H1 (cell line): ENCODE measurements at regions not wholly inside any gene's neighbourhood (a gene's known extent, or its start where the extent isn't known, plus 50 kb on each side); places are given as distances from the start of the nearest gene placed in this dataset.

Experiments used
- MAFK ChIP-seq: IDR thresholded peaks from 2 replicates; pipeline ENCODE4 v1.6.1; 2012; ENCODE audit warnings: low read depth, mild to moderate bottlenecking, improper control_type of control experiment, low read length
- POLR2AphosphoS5 ChIP-seq: IDR thresholded peaks from 2 replicates; pipeline ENCODE4 v1.6.1; 2011; ENCODE audit warnings: low read depth, low read length
- TF ChIP-seq, protein P1 (sequence below), 3 experiments: IDR thresholded peaks; 1 replicate in 2 of 3; 2 replicates in 1 of 3; pipeline versions ENCODE4 v1.5.1 to v1.6.1; 2011; ENCODE audit warnings: low read length in 3 of 3, mild to moderate bottlenecking in 3 of 3, inconsistent platforms in 2 of 3, low read depth in 1 of 3, moderate library complexity in 1 of 3; ENCODE audit not compliant: insufficient read depth in 1 of 3; ENCODE audit errors: control extremely low read depth in 1 of 3
- TF ChIP-seq, protein P2 (sequence below): fragments of 300-600 bp; sonication (generic); IDR thresholded peaks from 2 replicates; pipeline ENCODE4 v1.7.1; 2012; ENCODE audit warnings: low read length, moderate library complexity, mild to moderate bottlenecking, inconsistent platforms; ENCODE audit not compliant: insufficient replicate concordance
- TF ChIP-seq, protein P3 (sequence below): IDR thresholded peaks from 2 replicates; pipeline ENCODE4 v1.6.1; 2012; ENCODE audit warnings: inconsistent platforms

DNA sequence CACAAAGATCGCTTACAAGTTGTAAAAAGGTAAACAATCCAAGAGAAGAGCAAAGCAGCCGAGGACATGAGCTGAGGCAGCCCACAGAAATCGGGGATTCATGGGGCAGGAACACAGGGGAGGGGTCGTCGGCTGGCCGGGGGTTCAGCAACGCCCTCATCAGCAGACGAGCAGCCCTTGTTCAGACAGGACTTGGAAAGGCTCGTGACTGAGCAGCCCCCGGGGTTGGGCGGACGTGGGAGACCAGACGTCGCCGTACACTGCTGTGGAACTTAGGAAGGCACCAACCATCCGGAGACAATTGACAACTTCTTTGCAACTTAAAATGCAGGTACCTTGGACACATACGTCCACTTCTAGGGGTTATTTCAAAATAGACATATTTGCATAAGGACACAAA, 370.5 kb downstream of the BRD1 start (continued):
- TF ChIP-seq, protein P1, sequence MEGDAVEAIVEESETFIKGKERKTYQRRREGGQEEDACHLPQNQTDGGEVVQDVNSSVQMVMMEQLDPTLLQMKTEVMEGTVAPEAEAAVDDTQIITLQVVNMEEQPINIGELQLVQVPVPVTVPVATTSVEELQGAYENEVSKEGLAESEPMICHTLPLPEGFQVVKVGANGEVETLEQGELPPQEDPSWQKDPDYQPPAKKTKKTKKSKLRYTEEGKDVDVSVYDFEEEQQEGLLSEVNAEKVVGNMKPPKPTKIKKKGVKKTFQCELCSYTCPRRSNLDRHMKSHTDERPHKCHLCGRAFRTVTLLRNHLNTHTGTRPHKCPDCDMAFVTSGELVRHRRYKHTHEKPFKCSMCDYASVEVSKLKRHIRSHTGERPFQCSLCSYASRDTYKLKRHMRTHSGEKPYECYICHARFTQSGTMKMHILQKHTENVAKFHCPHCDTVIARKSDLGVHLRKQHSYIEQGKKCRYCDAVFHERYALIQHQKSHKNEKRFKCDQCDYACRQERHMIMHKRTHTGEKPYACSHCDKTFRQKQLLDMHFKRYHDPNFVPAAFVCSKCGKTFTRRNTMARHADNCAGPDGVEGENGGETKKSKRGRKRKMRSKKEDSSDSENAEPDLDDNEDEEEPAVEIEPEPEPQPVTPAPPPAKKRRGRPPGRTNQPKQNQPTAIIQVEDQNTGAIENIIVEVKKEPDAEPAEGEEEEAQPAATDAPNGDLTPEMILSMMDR (IDR thresholded peaks at IDR 0.05; ENCODE audit: control extremely low read depth in 1 of 3, insufficient read depth in 1 of 3, low read depth in 1 of 3, low read length in 3 of 3) = no peak
- TF ChIP-seq, protein P2, sequence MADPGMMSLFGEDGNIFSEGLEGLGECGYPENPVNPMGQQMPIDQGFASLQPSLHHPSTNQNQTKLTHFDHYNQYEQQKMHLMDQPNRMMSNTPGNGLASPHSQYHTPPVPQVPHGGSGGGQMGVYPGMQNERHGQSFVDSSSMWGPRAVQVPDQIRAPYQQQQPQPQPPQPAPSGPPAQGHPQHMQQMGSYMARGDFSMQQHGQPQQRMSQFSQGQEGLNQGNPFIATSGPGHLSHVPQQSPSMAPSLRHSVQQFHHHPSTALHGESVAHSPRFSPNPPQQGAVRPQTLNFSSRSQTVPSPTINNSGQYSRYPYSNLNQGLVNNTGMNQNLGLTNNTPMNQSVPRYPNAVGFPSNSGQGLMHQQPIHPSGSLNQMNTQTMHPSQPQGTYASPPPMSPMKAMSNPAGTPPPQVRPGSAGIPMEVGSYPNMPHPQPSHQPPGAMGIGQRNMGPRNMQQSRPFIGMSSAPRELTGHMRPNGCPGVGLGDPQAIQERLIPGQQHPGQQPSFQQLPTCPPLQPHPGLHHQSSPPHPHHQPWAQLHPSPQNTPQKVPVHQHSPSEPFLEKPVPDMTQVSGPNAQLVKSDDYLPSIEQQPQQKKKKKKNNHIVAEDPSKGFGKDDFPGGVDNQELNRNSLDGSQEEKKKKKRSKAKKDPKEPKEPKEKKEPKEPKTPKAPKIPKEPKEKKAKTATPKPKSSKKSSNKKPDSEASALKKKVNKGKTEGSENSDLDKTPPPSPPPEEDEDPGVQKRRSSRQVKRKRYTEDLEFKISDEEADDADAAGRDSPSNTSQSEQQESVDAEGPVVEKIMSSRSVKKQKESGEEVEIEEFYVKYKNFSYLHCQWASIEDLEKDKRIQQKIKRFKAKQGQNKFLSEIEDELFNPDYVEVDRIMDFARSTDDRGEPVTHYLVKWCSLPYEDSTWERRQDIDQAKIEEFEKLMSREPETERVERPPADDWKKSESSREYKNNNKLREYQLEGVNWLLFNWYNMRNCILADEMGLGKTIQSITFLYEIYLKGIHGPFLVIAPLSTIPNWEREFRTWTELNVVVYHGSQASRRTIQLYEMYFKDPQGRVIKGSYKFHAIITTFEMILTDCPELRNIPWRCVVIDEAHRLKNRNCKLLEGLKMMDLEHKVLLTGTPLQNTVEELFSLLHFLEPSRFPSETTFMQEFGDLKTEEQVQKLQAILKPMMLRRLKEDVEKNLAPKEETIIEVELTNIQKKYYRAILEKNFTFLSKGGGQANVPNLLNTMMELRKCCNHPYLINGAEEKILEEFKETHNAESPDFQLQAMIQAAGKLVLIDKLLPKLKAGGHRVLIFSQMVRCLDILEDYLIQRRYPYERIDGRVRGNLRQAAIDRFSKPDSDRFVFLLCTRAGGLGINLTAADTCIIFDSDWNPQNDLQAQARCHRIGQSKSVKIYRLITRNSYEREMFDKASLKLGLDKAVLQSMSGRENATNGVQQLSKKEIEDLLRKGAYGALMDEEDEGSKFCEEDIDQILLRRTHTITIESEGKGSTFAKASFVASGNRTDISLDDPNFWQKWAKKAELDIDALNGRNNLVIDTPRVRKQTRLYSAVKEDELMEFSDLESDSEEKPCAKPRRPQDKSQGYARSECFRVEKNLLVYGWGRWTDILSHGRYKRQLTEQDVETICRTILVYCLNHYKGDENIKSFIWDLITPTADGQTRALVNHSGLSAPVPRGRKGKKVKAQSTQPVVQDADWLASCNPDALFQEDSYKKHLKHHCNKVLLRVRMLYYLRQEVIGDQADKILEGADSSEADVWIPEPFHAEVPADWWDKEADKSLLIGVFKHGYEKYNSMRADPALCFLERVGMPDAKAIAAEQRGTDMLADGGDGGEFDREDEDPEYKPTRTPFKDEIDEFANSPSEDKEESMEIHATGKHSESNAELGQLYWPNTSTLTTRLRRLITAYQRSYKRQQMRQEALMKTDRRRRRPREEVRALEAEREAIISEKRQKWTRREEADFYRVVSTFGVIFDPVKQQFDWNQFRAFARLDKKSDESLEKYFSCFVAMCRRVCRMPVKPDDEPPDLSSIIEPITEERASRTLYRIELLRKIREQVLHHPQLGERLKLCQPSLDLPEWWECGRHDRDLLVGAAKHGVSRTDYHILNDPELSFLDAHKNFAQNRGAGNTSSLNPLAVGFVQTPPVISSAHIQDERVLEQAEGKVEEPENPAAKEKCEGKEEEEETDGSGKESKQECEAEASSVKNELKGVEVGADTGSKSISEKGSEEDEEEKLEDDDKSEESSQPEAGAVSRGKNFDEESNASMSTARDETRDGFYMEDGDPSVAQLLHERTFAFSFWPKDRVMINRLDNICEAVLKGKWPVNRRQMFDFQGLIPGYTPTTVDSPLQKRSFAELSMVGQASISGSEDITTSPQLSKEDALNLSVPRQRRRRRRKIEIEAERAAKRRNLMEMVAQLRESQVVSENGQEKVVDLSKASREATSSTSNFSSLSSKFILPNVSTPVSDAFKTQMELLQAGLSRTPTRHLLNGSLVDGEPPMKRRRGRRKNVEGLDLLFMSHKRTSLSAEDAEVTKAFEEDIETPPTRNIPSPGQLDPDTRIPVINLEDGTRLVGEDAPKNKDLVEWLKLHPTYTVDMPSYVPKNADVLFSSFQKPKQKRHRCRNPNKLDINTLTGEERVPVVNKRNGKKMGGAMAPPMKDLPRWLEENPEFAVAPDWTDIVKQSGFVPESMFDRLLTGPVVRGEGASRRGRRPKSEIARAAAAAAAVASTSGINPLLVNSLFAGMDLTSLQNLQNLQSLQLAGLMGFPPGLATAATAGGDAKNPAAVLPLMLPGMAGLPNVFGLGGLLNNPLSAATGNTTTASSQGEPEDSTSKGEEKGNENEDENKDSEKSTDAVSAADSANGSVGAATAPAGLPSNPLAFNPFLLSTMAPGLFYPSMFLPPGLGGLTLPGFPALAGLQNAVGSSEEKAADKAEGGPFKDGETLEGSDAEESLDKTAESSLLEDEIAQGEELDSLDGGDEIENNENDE = no peak
- TF ChIP-seq POLR2AphosphoS5 (no peak), MAFK (no peak)
- TF ChIP-seq, protein P3, sequence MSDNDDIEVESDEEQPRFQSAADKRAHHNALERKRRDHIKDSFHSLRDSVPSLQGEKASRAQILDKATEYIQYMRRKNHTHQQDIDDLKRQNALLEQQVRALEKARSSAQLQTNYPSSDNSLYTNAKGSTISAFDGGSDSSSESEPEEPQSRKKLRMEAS = no peak
- TF ChIP-seq, all 59 proteins: peak for 0
